Sigmoid colon (tissue), 4 donors: ENCODE measurements at regions not wholly inside any gene's neighbourhood (a gene's known extent, or its start where the extent isn't known, plus 50 kb on each side); places are given as distances from the start of the nearest gene placed in this dataset.

Experiments
- EP300 ChIP-seq, 4 donors: sonication (generic); formaldehyde crosslinking; IDR thresholded peaks; one replicate each; pipeline ENCODE4 v1.6.1; 2017; ENCODE audit warnings: antibody characterized with exemption in 4 of 4
- POLR2AphosphoS5 ChIP-seq, 4 donors: sonication (generic); formaldehyde crosslinking; IDR thresholded peaks; one replicate each; pipeline ENCODE4 v1.6.1; 2017; ENCODE audit warnings: antibody characterized with exemption in 4 of 4
- TF ChIP-seq, protein P1 (sequence below), 4 experiments: fragments of 450-650 bp in 3 of 4; fragments of 200-600 bp in 1 of 4; IDR thresholded peaks; one replicate each; pipeline ENCODE4 v1.5.1; 2016 to 2019; ENCODE audit warnings: antibody characterized with exemption in 4 of 4, mild to moderate bottlenecking in 3 of 4, moderate library complexity in 2 of 4

GRCh38 chr12:107229827-107230226, 136.5 kb upstream of the CRY1 start:
- no peak for TF ChIP-seq POLR2AphosphoS5 (IDR thresholded peaks at IDR 0.05)
- TF ChIP-seq, protein P1, sequence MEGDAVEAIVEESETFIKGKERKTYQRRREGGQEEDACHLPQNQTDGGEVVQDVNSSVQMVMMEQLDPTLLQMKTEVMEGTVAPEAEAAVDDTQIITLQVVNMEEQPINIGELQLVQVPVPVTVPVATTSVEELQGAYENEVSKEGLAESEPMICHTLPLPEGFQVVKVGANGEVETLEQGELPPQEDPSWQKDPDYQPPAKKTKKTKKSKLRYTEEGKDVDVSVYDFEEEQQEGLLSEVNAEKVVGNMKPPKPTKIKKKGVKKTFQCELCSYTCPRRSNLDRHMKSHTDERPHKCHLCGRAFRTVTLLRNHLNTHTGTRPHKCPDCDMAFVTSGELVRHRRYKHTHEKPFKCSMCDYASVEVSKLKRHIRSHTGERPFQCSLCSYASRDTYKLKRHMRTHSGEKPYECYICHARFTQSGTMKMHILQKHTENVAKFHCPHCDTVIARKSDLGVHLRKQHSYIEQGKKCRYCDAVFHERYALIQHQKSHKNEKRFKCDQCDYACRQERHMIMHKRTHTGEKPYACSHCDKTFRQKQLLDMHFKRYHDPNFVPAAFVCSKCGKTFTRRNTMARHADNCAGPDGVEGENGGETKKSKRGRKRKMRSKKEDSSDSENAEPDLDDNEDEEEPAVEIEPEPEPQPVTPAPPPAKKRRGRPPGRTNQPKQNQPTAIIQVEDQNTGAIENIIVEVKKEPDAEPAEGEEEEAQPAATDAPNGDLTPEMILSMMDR (IDR thresholded peaks at IDR 0.05), result no peak
- no peak for TF ChIP-seq EP300 (IDR thresholded peaks at IDR 0.05)
